ENCODE measurements at regions not wholly inside any gene's neighbourhood (a gene's known extent, or its start where the extent isn't known, plus 50 kb on each side); places are given as distances from the start of the nearest gene placed in this dataset.

DNA sequence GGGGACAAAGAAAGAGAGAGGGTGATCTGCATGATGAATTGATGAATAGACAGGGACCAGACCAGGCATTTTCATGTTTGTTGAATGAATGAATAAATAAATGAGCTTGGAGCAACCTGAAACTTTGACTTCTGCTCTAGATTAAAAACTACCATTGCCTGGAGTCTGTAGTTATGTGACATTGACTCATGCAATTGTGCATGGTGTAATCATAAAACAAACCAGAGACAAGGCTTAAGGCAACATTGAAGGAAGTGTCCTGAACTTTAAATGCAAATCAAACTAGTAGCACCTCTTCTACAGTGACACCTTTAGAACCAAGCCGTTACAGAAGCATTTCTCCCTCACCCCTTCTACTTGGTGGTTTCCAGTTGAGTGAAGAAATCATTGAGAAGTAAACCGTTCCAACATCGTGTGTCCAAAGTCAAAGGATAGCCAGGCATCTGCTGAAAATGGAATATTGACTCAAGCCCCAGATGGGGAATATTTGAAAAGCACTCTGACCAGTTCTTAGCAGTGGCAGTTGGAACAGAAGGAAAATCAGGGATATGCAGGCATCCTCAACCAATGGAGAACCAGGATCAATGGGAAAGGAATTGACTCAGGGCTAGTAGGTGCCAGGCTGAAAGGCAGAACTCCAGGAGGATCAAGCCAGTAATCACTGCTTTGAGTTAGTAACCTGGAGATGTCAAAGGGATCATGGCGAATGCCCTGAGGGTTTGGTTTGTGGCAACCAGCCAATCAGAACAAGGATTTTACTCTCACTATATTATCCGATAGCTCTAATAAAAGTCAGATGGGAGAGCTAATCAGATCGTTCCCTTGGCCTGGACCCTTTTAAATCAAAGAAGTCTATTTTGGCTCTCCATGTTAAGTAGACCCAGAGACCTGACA, 171.2 kb upstream of the TSHZ2 start:
- no peak for TF ChIP-seq EGR1 (IDR thresholded peaks at IDR 0.05; ENCODE audit: borderline replicate concordance, low read depth, low read length)
- TF ChIP-seq EZH2 (IDR thresholded peaks at IDR 0.05; ENCODE audit: low read depth, low read length, severe bottlenecking), result no peak
- TF ChIP-seq POLR2AphosphoS5 (IDR thresholded peaks at IDR 0.05; ENCODE audit: low read depth, low read length), result no peak
- TF ChIP-seq, protein P1, sequence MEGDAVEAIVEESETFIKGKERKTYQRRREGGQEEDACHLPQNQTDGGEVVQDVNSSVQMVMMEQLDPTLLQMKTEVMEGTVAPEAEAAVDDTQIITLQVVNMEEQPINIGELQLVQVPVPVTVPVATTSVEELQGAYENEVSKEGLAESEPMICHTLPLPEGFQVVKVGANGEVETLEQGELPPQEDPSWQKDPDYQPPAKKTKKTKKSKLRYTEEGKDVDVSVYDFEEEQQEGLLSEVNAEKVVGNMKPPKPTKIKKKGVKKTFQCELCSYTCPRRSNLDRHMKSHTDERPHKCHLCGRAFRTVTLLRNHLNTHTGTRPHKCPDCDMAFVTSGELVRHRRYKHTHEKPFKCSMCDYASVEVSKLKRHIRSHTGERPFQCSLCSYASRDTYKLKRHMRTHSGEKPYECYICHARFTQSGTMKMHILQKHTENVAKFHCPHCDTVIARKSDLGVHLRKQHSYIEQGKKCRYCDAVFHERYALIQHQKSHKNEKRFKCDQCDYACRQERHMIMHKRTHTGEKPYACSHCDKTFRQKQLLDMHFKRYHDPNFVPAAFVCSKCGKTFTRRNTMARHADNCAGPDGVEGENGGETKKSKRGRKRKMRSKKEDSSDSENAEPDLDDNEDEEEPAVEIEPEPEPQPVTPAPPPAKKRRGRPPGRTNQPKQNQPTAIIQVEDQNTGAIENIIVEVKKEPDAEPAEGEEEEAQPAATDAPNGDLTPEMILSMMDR (IDR thresholded peaks at IDR 0.05; ENCODE audit: control extremely low read depth in 1 of 3, insufficient read depth in 1 of 3, low read depth in 1 of 3, low read length in 3 of 3), result no peak
- TF ChIP-seq TCF12 (IDR thresholded peaks at IDR 0.05; ENCODE audit: low read depth, low read length), result no peak
- TF ChIP-seq TBP (IDR thresholded peaks at IDR 0.05; ENCODE audit: low read depth, low read length), result no peak
- no peak for TF ChIP-seq CBX8 (IDR thresholded peaks at IDR 0.05; ENCODE audit: borderline replicate concordance, low read depth, low read length)
- no peak for TF ChIP-seq CHD2 (IDR thresholded peaks at IDR 0.05; ENCODE audit: low read length)
- TF ChIP-seq ATF2 (IDR thresholded peaks at IDR 0.05; ENCODE audit: low read length), result no peak
- TF ChIP-seq SP1 (IDR thresholded peaks at IDR 0.05; ENCODE audit: low read depth, low read length), result no peak
- TF ChIP-seq TAF1 (IDR thresholded peaks at IDR 0.05; ENCODE audit: low read depth, low read length), result no peak
- no peak for TF ChIP-seq YY1 (IDR thresholded peaks at IDR 0.05; ENCODE audit: low read depth, low read length)
- no peak for TF ChIP-seq POU5F1 (IDR thresholded peaks at IDR 0.05; ENCODE audit: low read depth, low read length)

All from H1 (cell line).